Activated T-helper 1 cell treated with anti-CD3 and anti-CD28 coated beads, Interleukin-2, amount 50 U/mL, for 16 hours (primary cell): ENCODE measurements at regions not wholly inside any gene's neighbourhood (a gene's known extent, or its start where the extent isn't known, plus 50 kb on each side); places are given as distances from the start of the nearest gene placed in this dataset.
"Not testable (repeated sequence)": the region's sequence is repeated elsewhere in the genome, so short reads cannot be mapped to it uniquely, and the experiment has no call there.

Experiments used
- DNase-seq, 2 donors: peaks; one replicate each; pipeline ENCODE4 v3.0.0-alpha.2; 2020; ENCODE audit warnings: low read depth in 1 of 2, low spot score in 1 of 2

GRCh38 chr11:127791844-127792243 is 791.3 kb upstream of the KIRREL3 start:
- no peak for DNase-seq

GRCh38 chr11:127790592-127790991 is 790.0 kb upstream of the KIRREL3 start:
- no peak for DNase-seq

GRCh38 chr11:127789927-127790326 is 789.4 kb upstream of the KIRREL3 start:
- DNase-seq: no peak

GRCh38 chr11:127772938-127773337 is 772.4 kb upstream of the KIRREL3 start:
- not testable (repeated sequence) for DNase-seq

- not testable (repeated sequence) for DNase-seq
Measured at GRCh38 chr11:127768931-127769330, 768.4 kb upstream of the KIRREL3 start.

- no peak for DNase-seq
Measured at GRCh38 chr11:127766734-127767133, 766.2 kb upstream of the KIRREL3 start.

GRCh38 chr11:127738771-127739286 is 738.3 kb upstream of the KIRREL3 start:
- no peak for DNase-seq

GRCh38 chr11:127737499-127737898 is 736.9 kb upstream of the KIRREL3 start:
- DNase-seq: no peak

GRCh38 chr11:127733552-127733951 is 733.0 kb upstream of the KIRREL3 start:
- no peak for DNase-seq

GRCh38 chr11:127726367-127726766 is 725.8 kb upstream of the KIRREL3 start:
- no peak for DNase-seq

GRCh38 chr11:127723714-127724113 is 723.1 kb upstream of the KIRREL3 start:
- DNase-seq: no peak

GRCh38 chr11:127713226-127713625 is 712.7 kb upstream of the KIRREL3 start:
- DNase-seq: no peak

- DNase-seq: no peak
Measured at GRCh38 chr11:127711748-127712147, 711.2 kb upstream of the KIRREL3 start.

- DNase-seq: no peak
Measured at GRCh38 chr11:127710831-127711230, 710.3 kb upstream of the KIRREL3 start.

GRCh38 chr11:127709960-127710359 is 709.4 kb upstream of the KIRREL3 start:
- DNase-seq: no peak

- DNase-seq: no peak
Measured at GRCh38 chr11:127693686-127694085, 693.1 kb upstream of the KIRREL3 start.

- DNase-seq: no peak
Measured at GRCh38 chr11:127683321-127683720, 682.8 kb upstream of the KIRREL3 start.

- DNase-seq: no peak
Measured at GRCh38 chr11:127679816-127680545, 679.4 kb upstream of the KIRREL3 start.

GRCh38 chr11:127678631-127679030 is 678.1 kb upstream of the KIRREL3 start:
- DNase-seq: no peak

GRCh38 chr11:127677660-127678425 is 677.3 kb upstream of the KIRREL3 start:
- no peak for DNase-seq

- no peak for DNase-seq
Measured at GRCh38 chr11:127675581-127675980, 675.0 kb upstream of the KIRREL3 start.

- DNase-seq: no peak
Measured at GRCh38 chr11:127674754-127675153, 674.2 kb upstream of the KIRREL3 start.
